PFSK-1 (cell line): ENCODE measurements at regions not wholly inside any gene's neighbourhood (a gene's known extent, or its start where the extent isn't known, plus 50 kb on each side); places are given as distances from the start of the nearest gene placed in this dataset.

Experiments
- FOXP2 ChIP-seq: optimal IDR thresholded peaks from 2 replicates; pipeline ENCODE3; 2011; ENCODE audit warnings: borderline replicate concordance, control low read depth, inconsistent platforms; ENCODE audit not compliant: insufficient read depth; ENCODE audit errors: extremely low read length, extremely low read depth
- POLR2AphosphoS5 ChIP-seq: IDR thresholded peaks from 2 replicates; pipeline ENCODE4 v1.6.1; 2012; ENCODE audit warnings: low read depth, mild to moderate bottlenecking, control low read depth, low read length, moderate library complexity
- SIN3A ChIP-seq: IDR thresholded peaks from 2 replicates; pipeline ENCODE4 v1.6.1; 2012; ENCODE audit warnings: mild to moderate bottlenecking, low read length, moderate library complexity, borderline replicate concordance; ENCODE audit not compliant: insufficient read depth

DNA sequence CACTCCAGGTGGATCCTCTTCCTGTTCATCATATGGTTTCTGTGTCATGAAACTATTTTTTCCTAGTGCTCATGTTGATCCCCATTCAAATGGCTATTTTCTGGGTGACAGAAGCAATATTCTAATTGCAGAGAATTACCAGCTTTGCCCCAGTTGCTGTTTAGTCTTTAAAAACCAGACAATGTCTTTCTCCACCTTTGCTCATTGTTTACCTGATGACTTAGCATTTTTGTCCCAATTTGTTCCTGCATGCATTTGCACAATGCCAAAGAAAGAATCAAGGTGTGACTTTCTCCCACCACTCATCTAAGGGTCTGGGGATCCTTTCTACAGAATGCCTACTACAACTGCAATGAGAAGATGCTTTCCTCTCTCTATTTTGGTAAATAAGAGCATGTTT lies 439.9 kb upstream of the MAF start:
- TF ChIP-seq POLR2AphosphoS5 (no peak), FOXP2 (no peak), SIN3A (no peak)
